Skeletal muscle satellite cell (primary cell): ENCODE measurements at regions not wholly inside any gene's neighbourhood (a gene's known extent, or its start where the extent isn't known, plus 50 kb on each side); places are given as distances from the start of the nearest gene placed in this dataset. TPM values are rescaled to one million over a fixed set of nuclear protein-coding genes. Genes with fewer than 3 reads are reported as not detected.
A peak's percentile ranks its signal among the peaks of the same experiment; 100 is the strongest.

Experiments used
- H3K27me3 ChIP-seq: 2 replicates; pipeline ENCODE4 v1.7.0; 2013; ENCODE audit warnings: low read length; ENCODE audit not compliant: control insufficient read depth, insufficient read depth
- H3K36me3 ChIP-seq: 2 replicates; pipeline ENCODE4 v1.7.0; 2013; ENCODE audit warnings: mild to moderate bottlenecking, control low read depth, low read length; ENCODE audit not compliant: insufficient read depth
- H3K4me1 ChIP-seq: 2 replicates; pipeline ENCODE4 v1.7.0; 2013; ENCODE audit warnings: low read length; ENCODE audit not compliant: control insufficient read depth, insufficient read depth
- H3K4me2 ChIP-seq: 2 replicates; pipeline ENCODE4 v1.7.0; 2013; ENCODE audit warnings: mild to moderate bottlenecking, low read length
- H3K4me3 ChIP-seq: 2 replicates; pipeline ENCODE4 v1.7.0; 2013; ENCODE audit warnings: low read length
- H3K9ac ChIP-seq: 2 replicates; pipeline ENCODE4 v1.7.0; 2013; ENCODE audit warnings: mild to moderate bottlenecking, low read depth, low read length, moderate library complexity
- H3K9me3 ChIP-seq: replicated peaks from 2 replicates; pipeline ENCODE4 v1.7.0; 2013; ENCODE audit warnings: mild to moderate bottlenecking, control low read depth, low read length
- small RNA-seq: library from RNA; depleted of rRNA; stranded (forward); fragments of <200 nt; gene quantifications from one replicate; pipeline ENCODE3, GENCODE V24; 2012

GRCh38 chr15:62989366-62990055, 53.0 kb upstream of the TPM1 start:
- H3K4me3 ChIP-seq, result no peak overlapping the region
- peaks cover 4% of the 10 kb centered on the region for H3K27me3 ChIP-seq
- H3K36me3 ChIP-seq, result no peaks in the 10 kb centered on the region
- no peaks in the 10 kb centered on the region for H3K9me3 ChIP-seq
- H3K4me1 ChIP-seq, result peaks cover 9% of the 10 kb centered on the region
- H3K4me2 ChIP-seq, result peak overlapping the region; percentile 12
- no peak overlapping the region for H3K9ac ChIP-seq

- H3K4me2 ChIP-seq, result no peak overlapping the region
- no peaks in the 10 kb centered on the region for H3K36me3 ChIP-seq
- H3K9me3 ChIP-seq, result no peaks in the 10 kb centered on the region
- no peak overlapping the region for H3K9ac ChIP-seq
- peaks cover 12% of the 10 kb centered on the region for H3K4me1 ChIP-seq
- H3K4me3 ChIP-seq, result no peak overlapping the region
- peaks cover 4% of the 10 kb centered on the region for H3K27me3 ChIP-seq
Measured at GRCh38 chr15:62991698-62992097, 50.8 kb upstream of the TPM1 start.

GRCh38 chr15:62992302-62992701, 50.2 kb upstream of the TPM1 start:
- Histone ChIP-seq H3K27me3 (peaks cover 4% of the 10 kb centered on the region), H3K4me3 (no peak overlapping the region), H3K36me3 (no peaks in the 10 kb centered on the region), H3K9me3 (no peaks in the 10 kb centered on the region), H3K9ac (no peak overlapping the region), H3K4me2 (no peak overlapping the region), H3K4me1 (peaks cover 12% of the 10 kb centered on the region)

Small RNA genes in the stretch of these regions (small RNA-seq; reads per million reads assigned to genes)
- gene MIR190A (70.5 reads per million, percentile 96 among the genes with 10 or more reads in this experiment), gene MIR6085 (not detected), gene MIR8067 (not detected), gene RF00017 (not detected)
